HK-2 (cell line): ENCODE measurements at regions not wholly inside any gene's neighbourhood (a gene's known extent, or its start where the extent isn't known, plus 50 kb on each side); places are given as distances from the start of the nearest gene placed in this dataset.

Experiments used
- DNase-seq: peaks from one replicate; pipeline ENCODE4 v3.0.0-alpha.2; 2018; ENCODE audit not compliant: unreplicated experiment

DNA sequence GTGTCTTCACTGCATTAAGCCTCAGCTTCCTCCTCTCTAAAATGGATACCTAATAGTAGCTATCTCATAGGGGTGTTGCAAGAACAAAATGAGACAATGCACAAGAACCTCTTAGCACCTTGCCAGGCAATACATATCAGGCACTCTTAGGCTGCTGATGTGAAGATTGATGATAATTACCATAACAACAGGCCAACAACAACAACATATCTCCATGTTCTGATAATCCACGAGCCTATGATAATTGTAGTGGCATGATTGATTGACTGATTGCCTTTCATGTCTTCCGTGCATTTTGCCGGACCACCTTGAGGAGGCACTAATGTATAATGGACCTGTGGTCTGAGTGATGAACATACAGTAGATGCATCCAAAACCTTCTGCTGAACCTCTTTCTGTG is 50.7 kb upstream of the WSCD2 start:
- no peak for DNase-seq
